K562 (cell line): ENCODE measurements at regions not wholly inside any gene's neighbourhood (a gene's known extent, or its start where the extent isn't known, plus 50 kb on each side); places are given as distances from the start of the nearest gene placed in this dataset.

Experiments used
- ATAC-seq: fragments of 200-7000 bp; cut with Tn5 transposase; 3 replicates; pipeline ENCODE4 v1.9.1; 2020; ENCODE audit warnings: moderate library complexity
- BruUV-seq: library from RNA; stranded (reverse); fragments of 400-500 nt; replicated peaks from 2 replicates; lab custom pipeline; 2021; lab: Mats Ljungman, UMichigan
- CTCF ChIA-PET: fragments of 300-600 bp; formaldehyde crosslinking; extraction: SDS; loops from one replicate; lab custom pipeline; 2021; ENCODE audit warnings: low intra/inter-chr PET ratio; lab: Yijun Ruan, JAX
- POLR2A ChIA-PET: fragments of 300-600, 350-650 bp; sonication (Branson Sonifier 250); formaldehyde crosslinking; extraction: SDS; loops from one replicate; lab custom pipeline; 2021; ENCODE audit warnings: antibody characterized with exemption, inconsistent platforms; lab: Yijun Ruan, JAX
- DNase-seq, 4 experiments: peaks; one replicate each; pipeline versions ENCODE4 v3.0.0 to v3.0.0-alpha.2; 2011 to 2018; ENCODE audit warnings: low spot score in 3 of 4, mixed read lengths in 3 of 4; ENCODE audit errors: extremely low read depth in 1 of 4
- FAIRE-seq: peaks from 2 replicates; lab custom pipeline; 2011; peaks lifted over from hg19 to GRCh38; lab: Jason Lieb, UNC
- H2AFZ ChIP-seq: 2 replicates; pipeline ENCODE4 v1.6.0; 2011; ENCODE audit warnings: low read depth, low read length, control low read depth, inconsistent platforms
- H3K27ac ChIP-seq: fragments of 200-600 bp; 3 replicates; pipeline ENCODE4 v1.8.0; 2011; ENCODE audit warnings: low read depth, mild to moderate bottlenecking, control low read depth, inconsistent platforms, low read length, moderate library complexity, mixed read lengths; ENCODE audit errors: extremely low read depth
- H3K27me3 ChIP-seq, 2 experiments: fragments of 300-600 bp in 1 of 2; 2 replicates in 1 of 2; 3 replicates in 1 of 2; pipeline versions ENCODE4 v1.6.0 to v1.8.0; 2011; ENCODE audit warnings: inconsistent platforms in 2 of 2, low read length in 2 of 2, mild to moderate bottlenecking in 1 of 2, mixed read lengths in 1 of 2, moderate library complexity in 1 of 2; ENCODE audit not compliant: control insufficient read depth in 2 of 2, insufficient read depth in 2 of 2
- H3K36me3 ChIP-seq: fragments of 300-600 bp; 3 replicates; pipeline ENCODE4 v1.8.0; 2011; ENCODE audit warnings: mild to moderate bottlenecking, low read length, inconsistent platforms; ENCODE audit not compliant: control insufficient read depth, insufficient read depth
- H3K4me1 ChIP-seq, 2 experiments: fragments of 200-600 bp in 1 of 2; replicated peaks in 1 of 2; 2 replicates in 1 of 2; 3 replicates in 1 of 2; pipeline versions ENCODE4 v1.5.1 to v1.8.0; 2011; ENCODE audit warnings: inconsistent platforms in 2 of 2, low read length in 2 of 2, mild to moderate bottlenecking in 1 of 2, mixed read lengths in 1 of 2, moderate library complexity in 1 of 2; ENCODE audit not compliant: control insufficient read depth in 2 of 2, insufficient read depth in 2 of 2
- H3K4me2 ChIP-seq: 2 replicates; pipeline ENCODE4 v1.6.1; 2011; ENCODE audit warnings: low read length, control low read depth, inconsistent platforms, mixed read lengths; ENCODE audit not compliant: insufficient read depth
- H3K4me3 ChIP-seq: fragments of 200-600 bp; sonication (generic), shearing (Covaris generic); 2 replicates; pipeline ENCODE4 v1.5.1; 2016; ENCODE audit warnings: control low read depth, inconsistent platforms
- H3K79me2 ChIP-seq: fragments of 200-600 bp; 3 replicates; pipeline ENCODE4 v1.8.0; 2011; ENCODE audit warnings: low read length, inconsistent platforms; ENCODE audit not compliant: control insufficient read depth, insufficient read depth
- H3K9ac ChIP-seq, 2 experiments: 2 replicates each; pipeline versions ENCODE4 v1.6.0 to v1.6.1; 2011; ENCODE audit warnings: low read depth in 2 of 2, low read length in 2 of 2, control low read depth in 1 of 2, inconsistent platforms in 1 of 2, mild to moderate bottlenecking in 1 of 2, mixed read lengths in 1 of 2; ENCODE audit not compliant: insufficient read depth in 1 of 2
- H3K9me1 ChIP-seq: one replicate; pipeline ENCODE4 v1.6.0; 2011; ENCODE audit warnings: inconsistent platforms, mild to moderate bottlenecking, low read length, moderate library complexity; ENCODE audit not compliant: control insufficient read depth, insufficient read depth
- H3K9me3 ChIP-seq: replicated peaks from 2 replicates; pipeline ENCODE4 v1.5.1; 2011; ENCODE audit warnings: low read depth, low read length, inconsistent platforms; ENCODE audit not compliant: control insufficient read depth, insufficient read depth
- H4K20me1 ChIP-seq: replicated peaks from 2 replicates; pipeline ENCODE4 v1.6.1; 2011; ENCODE audit warnings: low read length, inconsistent platforms, mixed read lengths; ENCODE audit not compliant: control insufficient read depth, insufficient read depth
- ATF1 ChIP-seq, 2 experiments: fragments of 450-650 bp in 1 of 2; IDR thresholded peaks; 2 replicates each; pipeline ENCODE4 v1.6.1; 2016; ENCODE audit warnings: missing compliant biosample characterization in 1 of 2, missing genetic modification characterization in 1 of 2
- BHLHE40 ChIP-seq: IDR thresholded peaks from 2 replicates; pipeline ENCODE4 v1.6.1; 2011; ENCODE audit warnings: low read length, improper control_type of control experiment
- CCAR2 ChIP-seq: fragments of 200-400 bp; formaldehyde crosslinking; IDR thresholded peaks from 2 replicates; pipeline ENCODE4 v1.6.1; 2017; ENCODE audit warnings: mild to moderate bottlenecking, low read depth, low read length
- MYC ChIP-seq, 2 experiments: fragments of 250-450 bp in 1 of 2; sonication (Bioruptor Pico) in 1 of 2; IDR thresholded peaks; 2 replicates each; pipeline versions ENCODE4 v1.5.1 to v1.6.1; 2012 to 2021; ENCODE audit warnings: low read depth in 2 of 2, borderline replicate concordance in 1 of 2, improper control_type of control experiment in 1 of 2, low read length in 1 of 2, mild to moderate bottlenecking in 1 of 2, moderate library complexity in 1 of 2
- PATZ1 ChIP-seq: fragments of 250-450 bp; sonication (Bioruptor Pico); IDR thresholded peaks from 2 replicates; pipeline ENCODE4 v1.5.0; 2020; ENCODE audit warnings: mild to moderate bottlenecking, borderline replicate concordance
- SP2 ChIP-seq: IDR thresholded peaks from 2 replicates; pipeline ENCODE4 v1.6.1; 2011; ENCODE audit warnings: mild to moderate bottlenecking, low read depth, low read length, moderate library complexity; ENCODE audit not compliant: poor library complexity, severe bottlenecking; ENCODE audit errors: extremely low read depth
- SPI1 ChIP-seq: IDR thresholded peaks from 2 replicates; pipeline ENCODE4 v1.6.1; 2011; ENCODE audit warnings: low read depth, low read length, control low read depth, borderline replicate concordance
- STAG1 ChIP-seq: sonication (generic); formaldehyde crosslinking; IDR thresholded peaks from 2 replicates; pipeline ENCODE4 v1.5.0; 2020; ENCODE audit warnings: missing genetic modification reagents, borderline replicate concordance
- TEAD2 ChIP-seq: fragments of 450-650 bp; IDR thresholded peaks from 2 replicates; pipeline ENCODE4 v1.6.1; 2016; ENCODE audit warnings: missing genetic modification characterization, control low read depth, missing compliant biosample characterization
- ZFP36 ChIP-seq: fragments of 150-350 bp; IDR thresholded peaks from 2 replicates; pipeline ENCODE4 v1.6.1; 2018; ENCODE audit warnings: low read length, low read depth; ENCODE audit not compliant: partially characterized antibody
- WGBS: fragments of 100-300 bp; shearing (Covaris generic); methylation state at CpG from one replicate; pipeline ENCODE4 v1.1.6; 2016; ENCODE audit warnings: low coverage, mixed read lengths; ENCODE audit not compliant: insufficient coverage; ENCODE audit errors: missing lambda C conversion rate; 5-methylcytosine and 5-hydroxymethylcytosine counted together
- in situ Hi-C: fragments of 300-500 bp; cut with MboI; formaldehyde crosslinking; loops from 4 replicates; pipeline ENCODE4 v1.15.0; 2018; ENCODE audit warnings: inconsistent platforms, mixed read lengths
- intact Hi-C: fragments of 100-400 bp; cut with micrococcal nuclease; formaldehyde crosslinking; loops from 2 replicates; pipeline ENCODE4 v1.14.2; 2022
- TF ChIP-seq, protein P1 (sequence below): fragments of 250-450 bp; sonication (Bioruptor Pico); IDR thresholded peaks from 2 replicates; pipeline ENCODE4 v1.6.1; 2021; ENCODE audit warnings: mild to moderate bottlenecking
- TF ChIP-seq, protein P2 (sequence below), 2 experiments: fragments of 250-450 bp in 1 of 2; fragments of 450-650 bp in 1 of 2; sonication (Bioruptor Pico) in 1 of 2; IDR thresholded peaks; 2 replicates each; pipeline versions ENCODE4 v1.6.1 to v1.8.0; 2016 to 2021; ENCODE audit warnings: mild to moderate bottlenecking in 2 of 2, moderate library complexity in 2 of 2, missing compliant biosample characterization in 1 of 2, missing genetic modification characterization in 1 of 2

DNA sequence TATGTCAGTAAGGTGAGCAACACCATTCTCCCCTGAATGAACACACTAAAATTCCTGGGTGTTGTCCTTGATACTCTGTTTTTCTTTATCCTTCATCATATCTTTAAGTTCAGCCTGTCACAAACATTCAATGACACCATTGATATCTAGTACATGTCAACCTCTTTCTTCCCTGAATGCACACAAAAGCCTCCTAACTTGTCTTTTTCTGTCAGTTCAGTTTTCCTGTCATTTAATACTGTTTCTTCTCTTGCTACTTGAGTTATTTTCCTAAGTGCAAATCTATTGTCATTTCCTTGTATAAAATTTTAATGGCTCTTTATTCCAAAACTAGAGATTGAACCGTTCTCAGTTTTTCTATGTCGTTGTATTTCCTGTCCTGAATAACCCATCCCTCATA lies 1107.6 kb upstream of the SLC39A10 start:
- ChIA-PET POLR2A (no interaction called here), CTCF (no interaction called here)
- WGBS: 0% methylated on average over 2 of the region's 2 CpGs
- H3K79me2 ChIP-seq: no peaks in the 10 kb centered on the region
- no peaks in the 10 kb centered on the region for H3K4me1 ChIP-seq
- H3K9me1 ChIP-seq: no peaks in the 10 kb centered on the region
- no peaks in the 10 kb centered on the region for H3K36me3 ChIP-seq
- no peak overlapping the region for H2AFZ ChIP-seq
- intact Hi-C loops (loop anchor here (10.0 kb wide), 1 partner anchor 765 kb away; no protein-coding TSS in a partner anchor), in situ Hi-C loops (no loop called here)
- DNase-seq (no peak), FAIRE-seq (no peak), ATAC-seq (no peak)
- no TSS peak for BruUV-seq
- no peak overlapping the region for H3K9ac ChIP-seq
- no peaks in the 10 kb centered on the region for H3K27me3 ChIP-seq
- H3K27ac ChIP-seq: no peak overlapping the region
- H3K9me3 ChIP-seq: no peaks in the 10 kb centered on the region
- TF ChIP-seq MYC (IDR thresholded peaks at IDR 0.05; ENCODE audit: low read depth, low read length) (no peak), MYC (CRISPR knock-in tag; IDR thresholded peaks at IDR 0.05; ENCODE audit: borderline replicate concordance, low read depth) (no peak), TEAD2 (no peak), ZFP36 (no peak), ATF1 (CRISPR knock-in tag; IDR thresholded peaks at IDR 0.05) (no peak), ATF1 (tag; IDR thresholded peaks at IDR 0.05) (no peak), STAG1 (no peak), CCAR2 (no peak), PATZ1 (CRISPR knock-in tag) (no peak), BHLHE40 (no peak), SPI1 (no peak), SP2 (no peak)
- TF ChIP-seq, protein P1, sequence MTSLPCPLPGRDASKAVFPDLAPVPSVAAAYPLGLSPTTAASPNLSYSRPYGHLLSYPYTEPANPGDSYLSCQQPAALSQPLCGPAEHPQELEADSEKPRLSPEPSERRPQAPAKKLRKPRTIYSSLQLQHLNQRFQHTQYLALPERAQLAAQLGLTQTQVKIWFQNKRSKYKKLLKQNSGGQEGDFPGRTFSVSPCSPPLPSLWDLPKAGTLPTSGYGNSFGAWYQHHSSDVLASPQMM (CRISPR knock-in tag): no peak
- TF ChIP-seq, protein P2, sequence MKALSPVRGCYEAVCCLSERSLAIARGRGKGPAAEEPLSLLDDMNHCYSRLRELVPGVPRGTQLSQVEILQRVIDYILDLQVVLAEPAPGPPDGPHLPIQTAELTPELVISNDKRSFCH (CRISPR knock-in tag; IDR thresholded peaks at IDR 0.05): no peak
- TF ChIP-seq, protein P2 (tag; IDR thresholded peaks at IDR 0.05): no peak
- no peaks in the 10 kb centered on the region for H4K20me1 ChIP-seq
- H3K4me2 ChIP-seq: no peak overlapping the region
- H3K4me3 ChIP-seq: no peak overlapping the region
